ENCODE measurements at regions not wholly inside any gene's neighbourhood (a gene's known extent, or its start where the extent isn't known, plus 50 kb on each side); places are given as distances from the start of the nearest gene placed in this dataset.
"Not testable (repeated sequence)": the region's sequence is repeated elsewhere in the genome, so short reads cannot be mapped to it uniquely, and the experiment has no call there.

DNA sequence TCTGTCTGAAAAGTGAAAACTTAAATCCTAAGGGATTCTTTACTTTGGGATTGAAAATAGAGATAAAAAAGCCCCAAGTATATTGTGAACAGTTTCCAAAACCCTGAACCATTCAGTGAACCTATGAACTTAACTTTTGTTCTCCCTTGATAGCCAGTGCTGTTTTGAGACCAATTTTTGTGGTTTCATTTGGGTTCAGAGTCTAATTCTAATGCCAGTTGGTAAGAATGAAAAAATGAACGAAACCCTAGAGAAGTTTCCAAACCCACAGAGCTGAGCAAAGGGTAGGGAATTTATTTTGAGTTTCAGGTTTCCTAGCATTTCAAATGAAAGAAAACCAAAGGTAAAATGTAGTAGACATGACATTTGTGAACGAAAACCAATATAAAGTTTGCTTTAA, 1366.8 kb downstream of the EFNA5 start:
- DNase-seq: no peak

GRCh38 chr5:106292654-106293053, 1378.1 kb downstream of the EFNA5 start:
- DNase-seq: no peak

DNA sequence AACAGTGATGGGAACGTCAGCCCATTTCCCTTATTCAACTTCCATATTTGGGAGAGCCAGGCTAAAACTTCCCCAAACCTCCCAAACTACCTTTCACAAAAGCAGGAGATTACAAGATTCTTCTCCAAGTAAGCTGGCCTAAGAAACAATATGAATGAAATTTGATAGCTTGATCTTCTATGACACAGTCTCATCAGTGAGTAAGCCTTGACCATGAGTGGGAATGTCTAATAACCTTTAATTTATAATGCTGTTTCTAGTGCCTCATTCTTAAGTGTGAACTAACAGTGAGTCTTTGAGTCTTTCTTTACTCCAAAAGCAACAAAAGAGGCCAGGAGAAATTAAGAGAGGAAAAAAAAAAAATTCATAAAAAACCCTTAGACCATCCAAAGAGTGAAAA, 1379.9 kb downstream of the EFNA5 start:
- no peak for DNase-seq

- DNase-seq: no peak
Observed at GRCh38 chr5:106288979-106289378, 1381.8 kb downstream of the EFNA5 start.

GRCh38 chr5:106277540-106278096, 1393.1 kb downstream of the EFNA5 start:
- DNase-seq: no peak

DNA sequence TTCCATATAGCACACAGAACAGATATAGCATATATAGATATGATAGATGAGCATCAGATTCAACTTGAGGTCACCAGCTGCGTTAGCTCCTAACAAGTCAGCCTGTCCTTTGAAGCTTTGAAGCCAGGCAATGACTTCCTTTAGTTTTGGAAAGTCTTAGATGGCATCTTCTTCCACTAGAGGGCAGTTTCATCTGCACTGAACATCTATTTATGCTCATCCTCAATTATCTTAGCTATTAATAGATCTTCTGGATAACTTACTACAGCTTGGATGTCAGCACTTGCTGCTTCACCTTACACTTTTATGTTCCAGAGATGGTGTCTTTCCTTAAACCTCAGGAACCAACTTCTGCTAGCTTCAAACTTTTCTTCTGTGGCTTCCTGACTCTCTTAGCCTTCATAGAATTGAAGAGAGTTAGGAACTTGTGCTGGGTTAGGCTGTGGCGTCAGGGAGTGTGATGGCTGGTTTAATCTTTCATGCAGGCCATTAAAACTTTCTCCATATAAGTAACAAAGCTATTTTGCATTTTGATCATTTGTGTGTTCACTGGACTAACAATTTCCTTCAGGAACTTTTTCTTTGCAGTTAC, 1401.4 kb downstream of the EFNA5 start:
- peak in 1 of 2 donors; percentile 13 for DNase-seq

- no peak for DNase-seq
Observed at GRCh38 chr5:106267256-106267655, 1403.5 kb downstream of the EFNA5 start.

DNA sequence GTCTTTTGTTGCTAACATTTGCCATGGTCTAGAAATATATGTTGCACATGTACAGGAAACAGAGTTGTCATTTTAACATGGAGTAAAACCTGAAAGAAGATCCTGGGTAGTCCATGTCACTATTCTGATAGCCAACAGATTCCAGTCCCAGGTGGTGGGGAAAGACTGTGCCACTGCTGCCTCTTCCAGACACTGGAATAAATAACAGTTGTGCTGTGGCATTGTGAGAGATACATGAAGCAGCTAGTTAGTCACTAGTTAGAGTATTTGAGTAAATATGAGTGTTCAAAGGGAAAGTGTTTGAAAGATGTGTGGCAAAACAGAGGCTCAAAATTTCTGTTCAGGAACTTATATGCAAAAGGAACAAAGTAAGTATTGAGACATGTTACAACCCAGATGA, 1408.3 kb downstream of the EFNA5 start:
- DNase-seq: no peak

GRCh38 chr5:106259431-106260090, 1411.2 kb downstream of the EFNA5 start:
- not testable (repeated sequence) for DNase-seq

GRCh38 chr5:106258591-106259125, 1412.1 kb downstream of the EFNA5 start:
- DNase-seq: no peak

- DNase-seq: no peak
Observed at GRCh38 chr5:106254784-106255183, 1416.0 kb downstream of the EFNA5 start.

- not testable (repeated sequence) for DNase-seq
Observed at GRCh38 chr5:106246044-106246745, 1424.5 kb downstream of the EFNA5 start.

DNA sequence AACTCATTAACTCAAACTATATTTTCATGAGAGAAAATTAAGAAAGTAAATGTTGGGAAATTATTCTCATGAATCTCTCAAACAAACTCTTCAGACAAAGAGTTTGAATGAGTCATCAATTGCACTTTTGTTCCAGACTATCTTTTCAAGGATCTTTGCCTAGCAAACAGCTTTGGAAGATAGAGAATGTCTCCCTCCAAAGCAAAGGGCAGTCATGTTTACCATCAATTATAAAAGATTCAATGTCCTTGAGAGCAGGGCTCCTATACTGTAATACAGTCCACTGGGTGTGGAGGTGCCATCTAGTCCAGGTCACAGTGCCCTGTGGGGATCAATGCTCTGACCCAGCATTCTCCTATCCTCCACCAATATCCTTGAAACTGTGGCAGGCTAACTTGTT, 1429.3 kb downstream of the EFNA5 start:
- no peak for DNase-seq

DNA sequence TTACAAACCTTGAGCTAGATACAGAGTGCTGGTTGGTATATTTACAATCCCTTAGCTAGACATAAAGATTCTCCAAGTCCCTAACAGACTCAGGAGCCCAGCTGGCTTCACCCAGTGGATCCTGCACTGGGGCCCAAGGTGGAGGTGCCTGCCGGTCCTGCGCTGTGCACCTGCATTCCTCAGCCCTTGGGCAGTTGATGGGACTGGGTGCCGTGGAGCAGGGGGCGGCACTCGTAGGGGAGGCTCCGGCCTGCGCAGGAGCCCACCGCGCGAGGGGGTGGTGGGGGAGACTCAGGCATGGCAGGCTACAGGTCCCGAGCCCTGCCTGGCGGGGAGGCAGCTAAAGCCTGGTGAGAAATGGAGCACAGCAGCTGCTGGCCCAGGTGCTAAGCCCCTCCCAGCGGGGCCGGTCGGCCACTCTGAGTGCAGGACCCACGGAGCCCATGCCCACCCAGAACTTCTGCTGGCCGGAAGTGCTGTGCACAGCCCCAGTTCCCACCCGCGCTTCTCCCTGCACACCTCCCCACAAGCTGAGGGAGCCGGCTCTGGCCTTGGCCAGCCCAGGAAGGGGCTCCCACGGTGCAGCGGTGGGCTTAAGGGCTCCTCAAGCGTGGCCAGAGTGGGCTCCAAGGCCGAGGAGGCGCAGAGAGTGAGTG, 1464.7 kb downstream of the EFNA5 start:
- no peak for DNase-seq

DNA sequence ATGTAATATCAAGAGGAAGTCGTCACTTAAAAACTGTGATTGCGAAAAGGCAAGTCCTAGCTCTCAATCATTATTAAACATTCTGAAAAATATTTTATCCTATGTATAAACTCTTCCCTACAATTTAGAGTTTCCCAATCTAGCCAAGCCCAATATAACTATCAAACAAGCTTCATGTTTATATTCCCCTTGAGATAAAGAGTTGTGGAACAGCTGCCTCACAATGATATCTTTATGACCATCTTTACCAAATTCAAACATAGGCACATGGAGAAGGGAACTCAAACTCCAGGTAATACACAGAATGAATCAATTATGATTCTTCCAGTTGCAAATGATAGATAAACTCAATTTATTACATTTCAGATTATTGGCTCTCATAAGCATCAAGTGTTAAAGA, 1468.7 kb downstream of the EFNA5 start:
- no peak for DNase-seq

DNA sequence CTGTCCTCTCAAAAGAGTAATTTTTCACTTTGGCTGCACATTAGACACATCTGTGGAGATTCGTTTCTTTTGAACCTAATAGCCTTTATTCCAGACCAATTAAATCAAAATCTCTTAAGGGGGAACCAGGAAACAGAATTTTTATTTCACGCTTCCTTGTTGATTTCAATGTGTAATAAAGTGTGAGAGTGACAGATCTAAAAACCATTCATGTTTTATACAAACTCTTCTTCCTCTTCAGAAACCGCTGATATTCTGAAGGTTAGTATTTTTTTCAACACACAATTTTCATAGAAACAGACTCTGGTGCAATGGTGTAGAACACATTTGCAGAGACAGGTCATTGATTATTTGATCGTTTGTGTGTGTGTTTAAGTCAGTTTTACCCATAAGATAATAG, 1469.8 kb downstream of the EFNA5 start:
- DNase-seq: no peak

DNA sequence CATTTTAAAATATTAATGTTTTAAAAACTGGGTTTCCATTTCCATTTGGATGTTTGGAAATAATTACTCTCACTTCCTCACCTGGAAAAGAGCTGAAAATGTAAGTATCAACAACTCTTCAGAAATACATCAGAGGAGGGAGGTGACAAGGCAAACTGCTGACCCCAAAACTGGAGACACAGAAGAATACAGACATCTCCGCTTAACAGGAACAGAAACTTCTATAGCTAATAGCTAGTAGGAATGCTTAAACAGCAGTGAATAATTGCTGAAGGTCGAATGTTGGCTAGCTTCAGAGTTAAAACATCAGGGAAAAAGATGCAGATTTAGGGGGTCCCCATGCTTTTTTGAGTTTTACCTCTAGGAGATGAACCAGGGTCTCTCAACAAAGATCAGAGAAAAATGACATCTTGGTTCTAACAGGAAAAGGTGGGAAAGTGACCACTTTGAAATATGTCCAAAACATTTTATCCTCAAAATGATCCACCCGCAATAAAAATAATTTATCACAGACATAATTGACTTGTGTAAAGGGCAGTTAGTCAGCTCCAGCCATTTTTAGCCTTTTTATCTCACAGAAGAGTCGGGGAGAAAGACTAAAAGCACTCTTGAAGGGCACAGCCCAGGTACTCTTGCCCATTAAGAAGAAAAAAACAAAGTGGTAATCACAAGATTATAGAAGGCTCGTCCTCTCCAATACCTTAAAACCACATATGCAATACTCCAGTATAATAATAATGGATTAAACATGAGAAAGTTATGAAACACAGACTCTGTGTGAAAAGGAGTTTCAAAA, 1474.9 kb downstream of the EFNA5 start:
- no peak for DNase-seq

GRCh38 chr5:106189121-106189809, 1481.5 kb downstream of the EFNA5 start:
- no peak for DNase-seq

DNA sequence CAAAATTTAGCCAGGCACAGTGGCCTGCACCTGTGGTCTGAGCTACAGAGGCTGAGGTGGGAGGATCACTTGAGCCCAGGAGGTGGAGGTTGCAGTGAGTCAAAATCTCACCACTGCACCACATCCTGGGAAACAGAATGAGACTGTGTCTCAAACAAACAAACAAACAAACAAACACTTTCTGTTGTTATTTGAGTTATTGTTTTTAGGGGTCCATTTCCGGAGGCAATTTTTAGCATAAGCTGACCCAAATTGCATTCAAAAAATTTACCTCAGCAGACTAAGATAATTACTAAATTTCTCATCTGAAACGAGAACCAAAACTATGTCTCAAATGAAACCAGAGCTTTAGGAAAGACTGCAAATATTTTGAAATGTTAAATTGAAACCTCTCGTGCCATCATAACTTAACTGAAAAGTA, 1485.1 kb downstream of the EFNA5 start:
- DNase-seq: no peak

- DNase-seq: no peak
Observed at GRCh38 chr5:106174903-106175302, 1495.8 kb downstream of the EFNA5 start.

DNA sequence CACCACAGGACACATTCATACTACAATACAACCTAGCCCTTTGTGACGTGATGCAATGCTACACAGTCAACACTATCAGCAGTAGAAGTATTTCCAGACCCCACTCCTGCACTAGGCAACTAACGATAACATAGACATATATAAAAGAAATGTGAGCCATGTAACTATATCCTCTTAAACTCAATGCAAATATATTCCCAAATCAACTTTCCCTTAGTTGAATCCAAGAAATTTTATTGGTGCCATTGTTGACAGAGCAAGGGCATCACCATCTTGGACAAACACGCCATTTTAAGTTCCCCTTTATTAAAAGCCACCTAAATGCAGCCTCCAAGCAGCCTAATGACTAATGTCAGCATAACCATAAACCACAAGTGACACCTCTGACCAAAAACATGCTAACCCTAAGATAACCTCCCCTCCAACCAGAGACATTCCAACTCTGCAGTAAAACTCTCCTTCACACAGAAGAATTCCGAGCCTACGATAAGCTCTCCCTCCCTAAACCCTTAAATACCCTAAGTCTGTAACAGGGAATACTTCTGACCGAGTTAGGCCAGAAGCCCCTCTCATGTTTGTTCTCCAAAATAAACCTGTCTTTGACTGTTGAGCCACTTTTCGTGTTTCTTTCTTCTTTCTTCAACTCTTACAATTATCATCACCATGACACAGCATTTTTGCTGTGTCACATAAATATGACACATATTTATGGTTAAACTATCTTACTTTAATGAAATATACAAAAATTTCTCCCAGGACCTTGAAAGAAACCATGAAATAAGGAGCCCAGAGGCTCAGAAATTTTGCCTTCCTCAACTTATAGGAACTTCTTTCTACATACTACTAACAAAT, 1497.8 kb downstream of the EFNA5 start:
- no peak for DNase-seq
